ENCODE measurements at regions not wholly inside any gene's neighbourhood (a gene's known extent, or its start where the extent isn't known, plus 50 kb on each side); places are given as distances from the start of the nearest gene placed in this dataset.

GRCh38 chr12:115378291-115378690 lies 694.3 kb upstream of the TBX3 start:
- ATAC-seq (no peak), DNase-seq (no peak)
- no peak for TF ChIP-seq CTCF (IDR thresholded peaks at IDR 0.05)
- Histone ChIP-seq H3K9me3 (no peaks in the 10 kb centered on the region), H3K27ac (no peak overlapping the region), H3K27me3 (no peaks in the 10 kb centered on the region), H3K36me3 (no peaks in the 10 kb centered on the region), H3K4me3 (no peak overlapping the region), H3K4me1 (no peaks in the 10 kb centered on the region)
- intact Hi-C loops (cut with DNase I) = no loop called here

GRCh38 chr12:115377779-115378178 lies 693.8 kb upstream of the TBX3 start:
- DNase-seq = no peak
- Histone ChIP-seq H3K27me3 (no peaks in the 10 kb centered on the region), H3K4me1 (no peaks in the 10 kb centered on the region), H3K9me3 (no peaks in the 10 kb centered on the region), H3K27ac (no peak overlapping the region), H3K36me3 (no peaks in the 10 kb centered on the region), H3K4me3 (no peak overlapping the region)
- no peak for ATAC-seq
- intact Hi-C loops (cut with DNase I) = no loop called here
- no peak for TF ChIP-seq CTCF (IDR thresholded peaks at IDR 0.05)

GRCh38 chr12:115377230-115377629 lies 693.3 kb upstream of the TBX3 start:
- Histone ChIP-seq H3K27ac (no peak overlapping the region), H3K4me1 (no peaks in the 10 kb centered on the region), H3K4me3 (no peak overlapping the region), H3K27me3 (no peaks in the 10 kb centered on the region), H3K9me3 (no peaks in the 10 kb centered on the region), H3K36me3 (no peaks in the 10 kb centered on the region)
- no peak for TF ChIP-seq CTCF (IDR thresholded peaks at IDR 0.05)
- DNase-seq = no peak
- no peak for ATAC-seq
- intact Hi-C loops (cut with DNase I) = no loop called here

- Histone ChIP-seq H3K36me3 (no peaks in the 10 kb centered on the region), H3K9me3 (no peaks in the 10 kb centered on the region), H3K4me1 (no peaks in the 10 kb centered on the region), H3K27ac (no peak overlapping the region), H3K4me3 (no peak overlapping the region), H3K27me3 (no peaks in the 10 kb centered on the region)
- ATAC-seq (no peak), DNase-seq (no peak)
- TF ChIP-seq CTCF (IDR thresholded peaks at IDR 0.05) = no peak
- intact Hi-C loops (cut with DNase I) = no loop called here
Measured at GRCh38 chr12:115375186-115375991, 691.4 kb upstream of the TBX3 start.

GRCh38 chr12:115374480-115375185 lies 690.7 kb upstream of the TBX3 start:
- no peak for ATAC-seq
- TF ChIP-seq CTCF (IDR thresholded peaks at IDR 0.05) = no peak
- no peak overlapping the region for H3K4me3 ChIP-seq
- no peak overlapping the region for H3K27ac ChIP-seq
- DNase-seq = no peak
- no peaks in the 10 kb centered on the region for H3K36me3 ChIP-seq
- no peaks in the 10 kb centered on the region for H3K4me1 ChIP-seq
- no peaks in the 10 kb centered on the region for H3K27me3 ChIP-seq
- no peaks in the 10 kb centered on the region for H3K9me3 ChIP-seq
- intact Hi-C loops (cut with DNase I) = no loop called here
